ENCODE measurements at regions not wholly inside any gene's neighbourhood (a gene's known extent, or its start where the extent isn't known, plus 50 kb on each side); places are given as distances from the start of the nearest gene placed in this dataset.
"Not testable (repeated sequence)": the region's sequence is repeated elsewhere in the genome, so short reads cannot be mapped to it uniquely, and the experiment has no call there.

GRCh38 chr13:99693852-99694611, 192.8 kb downstream of the TM9SF2 start:
- no peak for DNase-seq

GRCh38 chr13:99693351-99693750, 192.1 kb downstream of the TM9SF2 start:
- no peak for DNase-seq

GRCh38 chr13:99692854-99693253, 191.6 kb downstream of the TM9SF2 start:
- no peak for DNase-seq

DNA sequence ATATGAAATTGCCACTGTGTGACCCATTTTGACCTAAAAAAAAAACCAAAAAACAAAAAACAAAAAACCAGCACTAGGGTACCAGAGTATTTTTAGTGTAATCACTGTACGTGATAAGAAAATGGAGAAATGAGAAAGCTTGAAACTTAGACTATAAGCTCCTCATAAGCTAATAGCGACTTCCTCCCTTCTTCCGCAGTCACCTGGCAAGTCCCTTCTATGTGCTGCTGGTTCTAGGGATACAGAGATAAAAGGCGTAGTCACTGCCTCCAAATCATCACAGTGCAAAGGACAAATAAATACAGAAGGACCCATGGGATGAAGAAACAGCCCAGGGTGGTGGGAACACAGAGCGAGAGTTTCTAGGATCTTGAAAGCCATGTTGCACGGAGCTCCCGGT, 190.3 kb downstream of the TM9SF2 start:
- no peak for DNase-seq

- DNase-seq: no peak
These were observed 189.3 kb downstream of the TM9SF2 start for GRCh38 chr13:99690426-99691174.

DNA sequence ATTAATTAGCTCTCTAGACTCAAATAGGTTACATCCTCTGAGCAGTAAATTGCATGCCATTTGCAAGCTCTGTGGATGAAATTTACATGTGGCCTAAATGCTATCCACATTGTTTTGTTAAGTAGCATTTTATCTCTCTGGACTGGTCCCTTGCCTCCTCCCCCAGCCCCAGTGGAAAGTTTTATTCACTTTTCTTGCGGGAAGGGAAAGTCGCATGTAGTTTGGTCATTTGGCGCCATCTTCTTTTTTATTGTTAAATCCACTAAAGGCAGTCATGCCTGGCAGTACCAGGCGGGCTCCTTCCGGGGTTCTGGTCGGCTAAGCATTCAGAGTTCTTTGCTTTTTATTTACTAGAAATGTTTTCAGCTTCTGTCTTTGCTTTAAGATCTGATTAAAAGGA, 188.7 kb downstream of the TM9SF2 start:
- DNase-seq: no peak

GRCh38 chr13:99688776-99689175, 187.5 kb downstream of the TM9SF2 start:
- DNase-seq: no peak

- no peak for DNase-seq
These were observed 186.6 kb downstream of the TM9SF2 start for GRCh38 chr13:99687723-99688397.

GRCh38 chr13:99686944-99687411, 185.7 kb downstream of the TM9SF2 start:
- no peak for DNase-seq

DNA sequence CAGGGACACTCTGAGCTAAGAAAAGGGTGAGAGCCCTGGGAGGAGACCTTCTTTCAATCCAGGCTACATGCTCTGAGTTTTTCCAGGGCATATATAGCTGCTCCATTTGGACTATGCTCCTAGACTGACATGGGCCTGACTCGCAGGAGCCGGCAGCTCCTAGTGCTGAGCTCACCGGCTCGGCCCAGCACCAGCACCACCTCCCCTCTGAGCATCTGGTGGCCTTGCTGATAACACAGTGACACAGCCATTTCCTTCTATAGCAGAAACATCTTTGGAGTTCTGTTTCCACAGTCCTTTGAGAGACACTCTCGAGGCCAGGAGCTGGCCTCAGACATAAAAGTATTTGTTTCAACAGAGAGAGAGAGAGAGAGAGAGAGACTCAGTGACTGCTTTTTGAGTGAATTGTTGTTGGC, 184.9 kb downstream of the TM9SF2 start:
- no peak for DNase-seq

DNA sequence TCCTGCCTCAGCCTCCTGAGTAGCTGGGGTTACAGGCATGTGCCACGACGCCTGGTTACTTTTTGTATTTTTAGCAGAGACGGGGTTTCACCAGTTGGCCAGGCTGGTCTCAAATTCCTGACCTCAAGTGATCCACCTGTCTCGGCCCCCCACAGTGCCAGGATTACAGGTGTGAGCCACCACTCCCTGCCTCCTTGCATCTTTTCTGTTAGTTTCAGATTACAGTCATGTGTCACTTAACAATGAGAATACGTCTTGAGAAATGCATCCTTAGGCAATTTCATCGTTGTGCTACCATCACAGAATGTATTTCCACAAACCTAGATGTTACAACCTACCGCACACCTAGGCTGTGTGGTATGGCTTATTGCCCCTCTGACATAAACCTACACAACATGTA, 180.4 kb downstream of the TM9SF2 start:
- DNase-seq: no peak

DNA sequence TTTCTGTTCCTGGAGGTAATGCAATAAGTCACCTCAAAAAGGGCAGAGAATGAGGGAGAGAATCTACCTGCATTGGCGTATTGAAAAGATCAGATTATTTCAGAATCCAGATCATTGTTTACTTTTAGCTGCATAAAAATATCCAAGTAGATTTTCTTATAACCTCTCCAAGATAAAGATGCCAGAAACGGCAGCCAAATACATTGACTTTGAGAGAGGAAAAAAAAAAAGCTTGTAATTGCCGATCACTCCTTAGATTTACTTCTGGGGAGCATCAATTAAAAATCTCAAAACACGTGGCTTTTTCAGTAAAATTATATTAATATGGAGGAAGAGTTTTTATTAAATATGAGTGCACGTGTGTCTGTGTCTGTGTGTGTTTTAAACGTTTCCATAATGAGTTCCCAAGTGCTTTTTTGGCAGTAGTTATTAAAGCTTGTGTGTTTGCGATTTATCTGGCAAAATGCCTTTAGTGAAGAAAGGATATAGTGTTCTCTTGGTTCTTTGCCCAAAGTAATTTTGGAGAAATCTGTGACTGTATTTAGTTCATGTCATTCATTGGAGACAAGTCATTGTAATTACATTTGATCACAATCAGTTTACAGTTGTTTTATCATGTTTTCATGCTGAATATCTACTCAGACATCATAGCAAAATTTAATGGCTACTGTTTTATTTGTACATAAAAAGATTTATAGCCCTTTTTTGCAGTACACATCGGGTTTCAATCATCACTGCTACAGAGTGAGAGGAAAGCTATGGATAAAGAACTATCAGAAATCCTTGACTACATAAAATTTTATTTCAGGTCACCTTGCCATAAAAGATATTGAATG, 176.1 kb downstream of the TM9SF2 start:
- no peak for DNase-seq

- no peak for DNase-seq
These were observed 170.5 kb downstream of the TM9SF2 start for GRCh38 chr13:99671746-99672145.

GRCh38 chr13:99669096-99669495, 167.8 kb downstream of the TM9SF2 start:
- not testable (repeated sequence) for DNase-seq

- no peak for DNase-seq
These were observed 165.0 kb downstream of the TM9SF2 start for GRCh38 chr13:99666146-99666805.

- no peak for DNase-seq
These were observed 164.4 kb downstream of the TM9SF2 start for GRCh38 chr13:99665711-99666110.

GRCh38 chr13:99663908-99664307, 162.6 kb downstream of the TM9SF2 start:
- no peak for DNase-seq

GRCh38 chr13:99663185-99663825, 162.0 kb downstream of the TM9SF2 start:
- no peak for DNase-seq

DNA sequence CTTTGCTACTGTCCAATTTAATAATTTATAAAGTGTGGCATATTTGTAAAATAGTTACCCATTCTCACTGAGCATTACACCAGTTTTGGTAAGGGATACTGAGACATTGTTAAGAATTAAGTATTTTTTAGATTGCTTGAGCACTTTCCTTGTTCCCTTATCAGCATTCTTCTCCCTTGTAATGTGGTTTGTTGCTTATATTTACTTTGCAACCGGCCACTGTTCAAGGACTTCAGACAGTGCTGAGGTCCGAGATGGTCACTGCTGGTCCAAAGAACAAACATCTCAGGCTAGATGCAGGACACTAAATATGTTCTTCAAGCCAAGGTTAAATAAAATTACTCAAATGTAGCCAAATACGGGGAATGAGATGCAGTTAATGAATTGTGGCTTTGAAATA, 161.4 kb downstream of the TM9SF2 start:
- DNase-seq: no peak

GRCh38 chr13:99661791-99662190, 160.5 kb downstream of the TM9SF2 start:
- no peak for DNase-seq

DNA sequence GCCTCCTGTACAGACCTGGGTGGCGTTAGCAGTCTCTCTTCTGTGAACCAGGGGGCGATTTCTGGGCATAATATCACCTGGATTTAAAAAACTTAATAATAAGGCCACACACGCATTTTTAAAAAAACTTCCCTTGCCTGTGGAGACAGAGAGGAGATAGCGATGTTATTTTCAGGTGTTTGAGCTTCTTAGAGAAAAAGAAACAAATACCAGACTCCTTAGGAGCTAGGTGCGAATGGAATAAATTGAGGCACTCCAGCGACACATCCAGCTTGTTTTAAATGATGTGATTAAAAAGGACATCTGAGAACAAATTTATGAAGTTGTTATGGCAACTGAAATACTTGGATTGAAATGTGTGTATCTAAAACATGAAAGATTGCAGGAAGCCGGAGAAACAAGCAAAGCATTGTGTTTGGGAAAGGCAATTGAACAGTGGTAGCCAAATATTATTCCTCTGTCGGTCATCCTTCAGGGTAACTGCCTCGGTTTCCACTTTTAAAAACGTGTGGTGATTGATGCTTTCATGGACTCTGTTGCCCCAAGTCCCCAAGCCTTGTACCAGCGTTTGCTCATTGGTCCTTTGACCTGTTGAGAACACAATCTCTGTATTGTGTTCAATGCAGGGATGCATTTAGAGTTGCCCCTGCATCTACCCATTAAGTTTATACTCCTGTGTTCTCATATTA, 158.7 kb downstream of the TM9SF2 start:
- no peak for DNase-seq
